ENCODE measurements at regions not wholly inside any gene's neighbourhood (a gene's known extent, or its start where the extent isn't known, plus 50 kb on each side); places are given as distances from the start of the nearest gene placed in this dataset.

DNA sequence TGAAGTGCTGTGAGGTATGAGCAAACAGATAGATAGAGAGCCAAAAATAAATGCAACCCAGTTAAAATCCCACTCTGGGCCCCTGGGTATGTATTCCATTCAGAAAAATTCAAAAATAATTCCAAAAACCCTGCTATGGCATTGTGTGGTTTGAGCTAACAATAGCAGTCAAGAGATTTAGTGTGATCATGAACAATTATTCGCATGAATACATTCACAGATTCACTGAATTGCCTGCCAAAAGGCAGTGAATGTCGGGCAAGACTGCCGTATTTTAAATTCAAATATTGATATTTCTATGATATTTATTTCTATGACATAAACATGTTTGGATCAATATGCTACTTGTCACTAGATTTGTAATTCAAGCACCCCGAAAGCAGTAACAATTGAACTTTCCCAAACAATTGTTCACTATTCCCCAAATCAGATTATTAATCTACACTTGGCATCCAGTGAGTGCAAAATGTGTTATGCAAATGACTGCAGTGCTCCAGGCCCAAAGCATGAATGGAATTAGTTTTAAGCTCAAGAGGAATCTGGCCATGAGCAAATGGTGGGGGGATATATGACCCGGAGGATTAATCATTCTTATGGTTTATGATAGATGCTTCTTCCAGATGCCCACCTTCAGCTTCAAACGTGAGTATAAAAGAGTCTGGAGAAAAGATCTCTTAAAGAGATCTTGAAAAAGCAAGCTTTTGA lies 417.0 kb upstream of the MEIS2 start:
- no peak for TF ChIP-seq CTCF (IDR thresholded peaks at IDR 0.05; ENCODE audit: low read length)
- TF ChIP-seq EZH2 (IDR thresholded peaks at IDR 0.05; ENCODE audit: borderline replicate concordance, low read length), result no peak
